Endothelial cell of umbilical vein (primary cell): ENCODE measurements at regions not wholly inside any gene's neighbourhood (a gene's known extent, or its start where the extent isn't known, plus 50 kb on each side); places are given as distances from the start of the nearest gene placed in this dataset.

ENCODE experiments used
- BruUV-seq: library from RNA; stranded (reverse); fragments of 400-500 nt; replicated peaks from 2 replicates; lab custom pipeline; 2021; lab: Mats Ljungman, UMichigan
- CTCF ChIA-PET: fragments of 300-600, 350-600 bp; sonication (Branson Sonifier 250); formaldehyde crosslinking; loops from one replicate; lab custom pipeline; 2021; ENCODE audit warnings: antibody characterized with exemption, inconsistent platforms; lab: Charles Lee
- POLR2A ChIA-PET: fragments of 300-600, 350-600 bp; sonication (Branson Sonifier 250); formaldehyde crosslinking; loops from one replicate; lab custom pipeline; 2021; ENCODE audit warnings: antibody characterized with exemption, inconsistent platforms; lab: Charles Lee
- DNase-seq: peaks from one replicate; pipeline ENCODE4 v3.0.0-alpha.2; 2011; ENCODE audit warnings: low read depth, low spot score
- FAIRE-seq: peaks from 2 replicates; lab custom pipeline; 2011; peaks lifted over from hg19 to GRCh38; lab: Jason Lieb, UNC
- H2AFZ ChIP-seq: 2 replicates; pipeline ENCODE4 v1.6.0; 2012; ENCODE audit warnings: low read depth, low read length, control low read depth, inconsistent platforms
- H3K27ac ChIP-seq: 2 replicates; pipeline ENCODE4 v1.5.1; 2011; ENCODE audit warnings: low read depth, mild to moderate bottlenecking, control low read depth, low read length, moderate library complexity; ENCODE audit not compliant: insufficient read depth
- H3K27me3 ChIP-seq, 2 experiments: 2 replicates each; pipeline versions ENCODE4 v1.6.0 to v1.6.1; 2011; ENCODE audit warnings: low read length in 2 of 2, mixed read lengths in 1 of 2; ENCODE audit not compliant: control insufficient read depth in 2 of 2, insufficient read depth in 2 of 2
- H3K36me3 ChIP-seq, 2 experiments: 2 replicates in 1 of 2; 3 replicates in 1 of 2; pipeline ENCODE4 v1.5.1; 2011; ENCODE audit warnings: low read length in 2 of 2, mild to moderate bottlenecking in 1 of 2, moderate library complexity in 1 of 2; ENCODE audit not compliant: control insufficient read depth in 2 of 2, insufficient read depth in 2 of 2; ENCODE audit errors: extremely low read depth in 1 of 2
- H3K4me1 ChIP-seq: 3 replicates; pipeline ENCODE4 v1.5.1; 2011; ENCODE audit warnings: mild to moderate bottlenecking, low read length; ENCODE audit not compliant: control insufficient read depth, insufficient read depth; ENCODE audit errors: extremely low read depth
- H3K4me2 ChIP-seq: 2 replicates; pipeline ENCODE4 v1.6.1; 2011; ENCODE audit warnings: low read length, control low read depth, mixed read lengths; ENCODE audit not compliant: insufficient read depth
- H3K4me3 ChIP-seq, 3 experiments: fragments of 200-600 bp in 1 of 3; sonication (generic), shearing (Covaris generic) in 1 of 3; replicated peaks in 1 of 3; 2 replicates each; pipeline ENCODE4 v1.5.1; 2011 to 2016; ENCODE audit warnings: control low read depth in 3 of 3, low read length in 3 of 3, mild to moderate bottlenecking in 2 of 3, inconsistent platforms in 1 of 3, low read depth in 1 of 3, moderate library complexity in 1 of 3; ENCODE audit not compliant: insufficient read depth in 1 of 3
- H3K79me2 ChIP-seq: 2 replicates; pipeline ENCODE4 v1.6.0; 2012; ENCODE audit warnings: low read length, inconsistent platforms; ENCODE audit not compliant: control insufficient read depth, insufficient read depth
- H3K9ac ChIP-seq: replicated peaks from 2 replicates; pipeline ENCODE3; 2011; ENCODE audit warnings: low read length, control low read depth; ENCODE audit not compliant: insufficient read depth; ENCODE audit errors: extremely low read depth
- H3K9me1 ChIP-seq: replicated peaks from 3 replicates; pipeline ENCODE4 v1.6.0; 2011; ENCODE audit warnings: mild to moderate bottlenecking, low read length; ENCODE audit not compliant: control insufficient read depth, insufficient read depth; ENCODE audit errors: extremely low read depth
- H3K9me3 ChIP-seq: replicated peaks from 2 replicates; pipeline ENCODE4 v1.5.1; 2012; ENCODE audit warnings: low read length, inconsistent platforms; ENCODE audit not compliant: control insufficient read depth, insufficient read depth
- H4K20me1 ChIP-seq: replicated peaks from 2 replicates; pipeline ENCODE3; 2011; ENCODE audit warnings: mild to moderate bottlenecking, low read length; ENCODE audit not compliant: control insufficient read depth, insufficient read depth; ENCODE audit errors: extremely low read depth
- EZH2 ChIP-seq: IDR thresholded peaks from 2 replicates; pipeline ENCODE4 v1.6.1; 2012; ENCODE audit warnings: borderline replicate concordance, low read depth, mild to moderate bottlenecking, moderate library complexity, low read length, inconsistent platforms; ENCODE audit not compliant: severe bottlenecking
- FOS ChIP-seq: IDR thresholded peaks from 2 replicates; pipeline ENCODE4 v1.6.1; 2011; ENCODE audit warnings: mild to moderate bottlenecking, low read length, moderate library complexity, borderline replicate concordance; ENCODE audit not compliant: insufficient read depth
- GATA2 ChIP-seq: IDR thresholded peaks from 2 replicates; pipeline ENCODE4 v1.7.0; 2011; ENCODE audit warnings: low read depth, mild to moderate bottlenecking, moderate library complexity, mixed read lengths, low read length; ENCODE audit not compliant: insufficient read length, insufficient read depth
- JUN ChIP-seq: IDR thresholded peaks from 2 replicates; pipeline ENCODE4 v1.6.1; 2011; ENCODE audit warnings: borderline replicate concordance, low read depth; ENCODE audit not compliant: insufficient read length, insufficient read depth
- MYC ChIP-seq: IDR thresholded peaks from one replicate; pipeline ENCODE4 v1.6.1; 2011; ENCODE audit warnings: mild to moderate bottlenecking, low read depth, low read length
- POLR2A ChIP-seq: IDR thresholded peaks from 2 replicates; pipeline ENCODE4 v1.6.1; 2012; ENCODE audit warnings: low read depth, mild to moderate bottlenecking, control low read depth, low read length
- POLR2AphosphoS5 ChIP-seq: IDR thresholded peaks from 2 replicates; pipeline ENCODE4 v1.6.1; 2012; ENCODE audit warnings: low read depth, mild to moderate bottlenecking, control low read depth, low read length, moderate library complexity; ENCODE audit not compliant: insufficient read depth
- dilution Hi-C: fragments of 300-500 bp; cut with MboI; formaldehyde crosslinking; loops from one replicate; pipeline ENCODE4 v1.15.0; 2019; ENCODE audit warnings: low sequenced_read_pairs; ENCODE audit not compliant: extremely low pct_ligation_motif_present
- intact Hi-C: fragments of 100-400 bp; cut with micrococcal nuclease; formaldehyde crosslinking; loops from one replicate; pipeline ENCODE4 v1.10.0; 2022
- TF ChIP-seq, protein P1 (sequence below): IDR thresholded peaks from 2 replicates; pipeline ENCODE4 v1.6.1; 2011; ENCODE audit not compliant: insufficient read depth, insufficient read length
- TF ChIP-seq, protein P2 (sequence below), 2 donors: IDR thresholded peaks; 1 replicate in 1 of 2; 2 replicates in 1 of 2; pipeline ENCODE4 v1.5.1; 2011; ENCODE audit warnings: low read length in 2 of 2, mild to moderate bottlenecking in 2 of 2, moderate library complexity in 2 of 2, control low read depth in 1 of 2, inconsistent platforms in 1 of 2, low read depth in 1 of 2; ENCODE audit not compliant: insufficient read depth in 1 of 2; ENCODE audit errors: extremely low read depth in 1 of 2

DNA sequence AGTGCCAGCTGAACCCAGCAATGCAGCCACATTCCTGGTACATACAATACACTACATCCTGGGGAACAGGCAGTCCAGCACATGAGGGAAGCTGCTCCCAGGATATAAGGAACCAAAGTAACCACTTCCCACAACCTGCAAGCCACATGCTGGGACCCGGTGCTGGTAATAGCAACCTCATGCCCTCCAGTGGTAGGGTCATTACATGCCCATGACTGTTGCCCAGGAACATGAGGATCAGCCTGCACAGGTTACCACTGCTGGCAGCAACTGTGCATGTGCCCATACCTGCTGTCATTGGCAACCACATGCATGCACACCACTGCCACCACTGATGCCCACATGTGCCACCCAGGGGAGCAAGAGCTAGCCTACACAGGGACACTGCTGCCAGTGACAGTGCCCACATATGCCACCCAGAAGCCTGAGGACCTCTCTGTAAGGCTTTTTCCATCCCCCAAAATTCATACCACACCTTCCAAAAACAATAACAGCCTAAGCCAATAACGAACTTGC lies 1982.5 kb downstream of the ARAP2 start:
- no peak for DNase-seq
- Histone ChIP-seq H3K27me3 (no peaks in the 10 kb centered on the region), H3K79me2 (no peaks in the 10 kb centered on the region), H4K20me1 (no peaks in the 10 kb centered on the region), H3K4me2 (no peak overlapping the region), H2AFZ (no peak overlapping the region), H3K36me3 (no peaks in the 10 kb centered on the region), H3K27ac (no peak overlapping the region), H3K4me1 (no peaks in the 10 kb centered on the region), H3K9me1 (no peaks in the 10 kb centered on the region), H3K9ac (no peak overlapping the region), H3K9me3 (no peaks in the 10 kb centered on the region), H3K4me3 (no peak overlapping the region)
- dilution Hi-C loops: no loop called here
- CTCF ChIA-PET: no interaction called here
- FAIRE-seq: no peak
- intact Hi-C loops: no loop called here
- POLR2A ChIA-PET: no interaction called here
- BruUV-seq: no TSS peak
- TF ChIP-seq POLR2AphosphoS5 (no peak), GATA2 (no peak), POLR2A (no peak), MYC (no peak), JUN (no peak), EZH2 (no peak), FOS (no peak)
- TF ChIP-seq, protein P1, sequence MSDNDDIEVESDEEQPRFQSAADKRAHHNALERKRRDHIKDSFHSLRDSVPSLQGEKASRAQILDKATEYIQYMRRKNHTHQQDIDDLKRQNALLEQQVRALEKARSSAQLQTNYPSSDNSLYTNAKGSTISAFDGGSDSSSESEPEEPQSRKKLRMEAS: no peak
- TF ChIP-seq, protein P2, sequence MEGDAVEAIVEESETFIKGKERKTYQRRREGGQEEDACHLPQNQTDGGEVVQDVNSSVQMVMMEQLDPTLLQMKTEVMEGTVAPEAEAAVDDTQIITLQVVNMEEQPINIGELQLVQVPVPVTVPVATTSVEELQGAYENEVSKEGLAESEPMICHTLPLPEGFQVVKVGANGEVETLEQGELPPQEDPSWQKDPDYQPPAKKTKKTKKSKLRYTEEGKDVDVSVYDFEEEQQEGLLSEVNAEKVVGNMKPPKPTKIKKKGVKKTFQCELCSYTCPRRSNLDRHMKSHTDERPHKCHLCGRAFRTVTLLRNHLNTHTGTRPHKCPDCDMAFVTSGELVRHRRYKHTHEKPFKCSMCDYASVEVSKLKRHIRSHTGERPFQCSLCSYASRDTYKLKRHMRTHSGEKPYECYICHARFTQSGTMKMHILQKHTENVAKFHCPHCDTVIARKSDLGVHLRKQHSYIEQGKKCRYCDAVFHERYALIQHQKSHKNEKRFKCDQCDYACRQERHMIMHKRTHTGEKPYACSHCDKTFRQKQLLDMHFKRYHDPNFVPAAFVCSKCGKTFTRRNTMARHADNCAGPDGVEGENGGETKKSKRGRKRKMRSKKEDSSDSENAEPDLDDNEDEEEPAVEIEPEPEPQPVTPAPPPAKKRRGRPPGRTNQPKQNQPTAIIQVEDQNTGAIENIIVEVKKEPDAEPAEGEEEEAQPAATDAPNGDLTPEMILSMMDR (IDR thresholded peaks at IDR 0.05; ENCODE audit: extremely low read depth in 1 of 2, insufficient read depth in 1 of 2, low read depth in 1 of 2, low read length in 2 of 2): no peak
